ENCODE measurements at regions not wholly inside any gene's neighbourhood (a gene's known extent, or its start where the extent isn't known, plus 50 kb on each side); places are given as distances from the start of the nearest gene placed in this dataset.

DNA sequence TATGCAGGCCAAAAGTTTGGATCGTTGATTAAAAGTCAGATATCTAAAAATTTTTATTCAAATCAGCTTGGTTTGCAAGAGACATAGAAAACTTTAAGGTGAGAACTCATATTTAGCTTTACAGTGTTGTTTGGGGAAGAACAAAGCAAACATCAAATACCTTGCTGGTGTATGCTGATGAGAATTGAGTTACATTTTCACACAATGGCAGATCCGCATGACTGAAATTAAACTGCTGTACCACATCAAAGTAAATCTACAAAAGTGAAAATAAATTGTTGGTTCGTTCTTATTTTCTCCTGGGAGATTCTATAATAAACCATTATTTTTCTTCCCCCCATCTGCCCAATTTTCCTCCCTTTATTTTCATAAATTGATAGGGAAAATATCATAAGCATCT is 198.2 kb upstream of the PCSK5 start:
- TF ChIP-seq EHF (CRISPR knock-in tag; IDR thresholded peaks at IDR 0.05) (no peak), MAZ (IDR thresholded peaks at IDR 0.05; ENCODE audit: borderline replicate concordance, low read depth, low read length) (no peak), FOXS1 (CRISPR knock-in tag; IDR thresholded peaks at IDR 0.05) (no peak), RCOR1 (IDR thresholded peaks at IDR 0.05; ENCODE audit: low read depth, low read length) (no peak), TFCP2L1 (CRISPR knock-in tag; IDR thresholded peaks at IDR 0.05) (no peak), TP53 (CRISPR knock-in tag; IDR thresholded peaks at IDR 0.05) (no peak), CBX8 (IDR thresholded peaks at IDR 0.05) (no peak), HOXB5 (CRISPR knock-in tag; IDR thresholded peaks at IDR 0.05) (no peak), BHLHE40 (IDR thresholded peaks at IDR 0.05; ENCODE audit: low read depth, low read length) (no peak), CHD2 (IDR thresholded peaks at IDR 0.05; ENCODE audit: low read length, partially characterized antibody) (no peak), POLR2A (IDR thresholded peaks at IDR 0.05; ENCODE audit: low read length) (no peak), MYC (IDR thresholded peaks at IDR 0.05; ENCODE audit: borderline replicate concordance, low read length) (no peak), RAD21 (conservative IDR thresholded peaks at IDR 0.05 in 1 of 2, IDR thresholded peaks at IDR 0.05 in 1 of 2) (no peak), RNF2 (IDR thresholded peaks at IDR 0.05; ENCODE audit: borderline replicate concordance, low read depth) (no peak)
- TF ChIP-seq, protein P1, sequence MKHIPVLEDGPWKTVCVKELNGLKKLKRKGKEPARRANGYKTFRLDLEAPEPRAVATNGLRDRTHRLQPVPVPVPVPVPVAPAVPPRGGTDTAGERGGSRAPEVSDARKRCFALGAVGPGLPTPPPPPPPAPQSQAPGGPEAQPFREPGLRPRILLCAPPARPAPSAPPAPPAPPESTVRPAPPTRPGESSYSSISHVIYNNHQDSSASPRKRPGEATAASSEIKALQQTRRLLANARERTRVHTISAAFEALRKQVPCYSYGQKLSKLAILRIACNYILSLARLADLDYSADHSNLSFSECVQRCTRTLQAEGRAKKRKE (CRISPR knock-in tag; IDR thresholded peaks at IDR 0.05; ENCODE audit: low read depth), result no peak
- no peaks in the 10 kb centered on the region for H3K9me3 ChIP-seq
- H3K4me2 ChIP-seq, result no peak overlapping the region
- WGBS (ENCODE audit: missing lambda C conversion rate), result 20% methylated on average over 3 of the region's 3 CpGs
- ChIA-PET POLR2A (no interaction called here), CTCF (no interaction called here)
- ATAC-seq, result no peak
- DNase-seq (ENCODE audit: low read depth in 1 of 2, low spot score in 1 of 2), result no peak
- no peak overlapping the region for H3K27ac ChIP-seq
- H3K4me1 ChIP-seq, result no peaks in the 10 kb centered on the region
- no peak overlapping the region for H3K4me3 ChIP-seq
- FAIRE-seq, result no peak

DNA sequence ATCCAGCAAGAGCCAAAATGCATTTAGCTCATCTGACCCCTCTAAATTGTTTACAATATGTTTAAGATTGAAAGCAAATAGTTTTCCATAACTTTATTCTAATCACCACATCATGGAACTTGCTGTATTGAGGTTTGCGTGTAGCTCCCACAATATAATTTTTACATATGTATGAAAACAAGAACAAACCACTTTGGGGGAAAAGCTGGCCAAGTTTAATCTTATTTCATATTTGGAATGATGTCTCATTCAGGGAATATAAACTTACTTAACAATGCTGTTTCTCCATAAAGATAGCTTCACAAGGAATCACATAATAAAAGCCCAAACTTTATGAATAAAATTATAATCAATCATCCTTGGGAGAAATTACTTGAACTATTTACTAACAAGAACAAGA is 194.6 kb upstream of the PCSK5 start:
- WGBS (ENCODE audit: missing lambda C conversion rate), result 4% methylated on average over 1 of the region's 1 CpG
- no peak for TF ChIP-seq FOSB (CRISPR knock-in tag; IDR thresholded peaks at IDR 0.05)
- TF ChIP-seq KDM5A (IDR thresholded peaks at IDR 0.05), result no peak
- ChIA-PET CTCF (no interaction called here), POLR2A (interaction anchor here (0.7 kb wide), 1 partner anchor 614 kb away, joined by 3 read pairs; no protein-coding TSS in a partner anchor)
- no peak for FAIRE-seq
- Histone ChIP-seq H3K4me3 (no peak overlapping the region), H3K9me3 (no peaks in the 10 kb centered on the region), H3K4me1 (no peaks in the 10 kb centered on the region), H3K4me2 (no peak overlapping the region), H3K27ac (no peak overlapping the region)
- no peak for ATAC-seq
- no peak for DNase-seq (ENCODE audit: low read depth in 1 of 2, low spot score in 1 of 2)

DNA sequence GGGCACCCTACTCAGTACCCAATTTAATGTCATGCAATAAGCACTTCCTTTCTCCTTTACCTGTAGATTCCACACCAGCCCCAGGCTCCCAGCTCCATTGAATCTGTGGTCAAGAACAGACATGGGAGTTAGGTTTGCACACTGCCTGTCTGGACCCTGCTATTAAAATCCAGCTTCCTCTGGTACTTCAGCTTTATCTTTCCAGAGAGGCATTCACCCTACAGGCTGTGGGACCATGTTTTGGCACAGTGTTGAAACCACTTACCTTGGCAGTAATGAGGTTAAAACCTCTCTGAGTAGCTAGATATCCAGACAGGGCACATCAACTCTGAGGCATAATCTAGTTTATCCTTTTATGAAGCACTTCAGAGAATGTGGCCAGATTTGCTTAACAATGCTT is 191.5 kb upstream of the PCSK5 start:
- no peaks in the 10 kb centered on the region for H3K9me3 ChIP-seq
- no peak for TF ChIP-seq EHF (CRISPR knock-in tag; IDR thresholded peaks at IDR 0.05)
- no peak for TF ChIP-seq RCOR1 (IDR thresholded peaks at IDR 0.05; ENCODE audit: low read depth, low read length)
- no peak for TF ChIP-seq RARB (CRISPR knock-in tag; IDR thresholded peaks at IDR 0.05)
- TF ChIP-seq, protein P2, sequence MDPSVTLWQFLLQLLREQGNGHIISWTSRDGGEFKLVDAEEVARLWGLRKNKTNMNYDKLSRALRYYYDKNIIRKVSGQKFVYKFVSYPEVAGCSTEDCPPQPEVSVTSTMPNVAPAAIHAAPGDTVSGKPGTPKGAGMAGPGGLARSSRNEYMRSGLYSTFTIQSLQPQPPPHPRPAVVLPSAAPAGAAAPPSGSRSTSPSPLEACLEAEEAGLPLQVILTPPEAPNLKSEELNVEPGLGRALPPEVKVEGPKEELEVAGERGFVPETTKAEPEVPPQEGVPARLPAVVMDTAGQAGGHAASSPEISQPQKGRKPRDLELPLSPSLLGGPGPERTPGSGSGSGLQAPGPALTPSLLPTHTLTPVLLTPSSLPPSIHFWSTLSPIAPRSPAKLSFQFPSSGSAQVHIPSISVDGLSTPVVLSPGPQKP (IDR thresholded peaks at IDR 0.05; ENCODE audit: low read depth, low read length), result no peak
- no peak for TF ChIP-seq NR3C1 (IDR thresholded peaks at IDR 0.05)
- no peak for TF ChIP-seq JUN (IDR thresholded peaks at IDR 0.05)
- no peak for TF ChIP-seq KDM5A (IDR thresholded peaks at IDR 0.05)
- no peak for TF ChIP-seq HDAC2 (IDR thresholded peaks at IDR 0.05)
- no peak for TF ChIP-seq ZC3H11A (IDR thresholded peaks at IDR 0.05)
- TF ChIP-seq ZFP36 (IDR thresholded peaks at IDR 0.05; ENCODE audit: borderline replicate concordance, partially characterized antibody), result no peak
- TF ChIP-seq FOSL2 (IDR thresholded peaks at IDR 0.05), result no peak
- TF ChIP-seq FOSL2 (CRISPR knock-in tag; IDR thresholded peaks at IDR 0.05), result no peak
- TF ChIP-seq, protein P3, sequence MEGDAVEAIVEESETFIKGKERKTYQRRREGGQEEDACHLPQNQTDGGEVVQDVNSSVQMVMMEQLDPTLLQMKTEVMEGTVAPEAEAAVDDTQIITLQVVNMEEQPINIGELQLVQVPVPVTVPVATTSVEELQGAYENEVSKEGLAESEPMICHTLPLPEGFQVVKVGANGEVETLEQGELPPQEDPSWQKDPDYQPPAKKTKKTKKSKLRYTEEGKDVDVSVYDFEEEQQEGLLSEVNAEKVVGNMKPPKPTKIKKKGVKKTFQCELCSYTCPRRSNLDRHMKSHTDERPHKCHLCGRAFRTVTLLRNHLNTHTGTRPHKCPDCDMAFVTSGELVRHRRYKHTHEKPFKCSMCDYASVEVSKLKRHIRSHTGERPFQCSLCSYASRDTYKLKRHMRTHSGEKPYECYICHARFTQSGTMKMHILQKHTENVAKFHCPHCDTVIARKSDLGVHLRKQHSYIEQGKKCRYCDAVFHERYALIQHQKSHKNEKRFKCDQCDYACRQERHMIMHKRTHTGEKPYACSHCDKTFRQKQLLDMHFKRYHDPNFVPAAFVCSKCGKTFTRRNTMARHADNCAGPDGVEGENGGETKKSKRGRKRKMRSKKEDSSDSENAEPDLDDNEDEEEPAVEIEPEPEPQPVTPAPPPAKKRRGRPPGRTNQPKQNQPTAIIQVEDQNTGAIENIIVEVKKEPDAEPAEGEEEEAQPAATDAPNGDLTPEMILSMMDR (IDR thresholded peaks at IDR 0.05), result no peak
- TF ChIP-seq ZNF302 (CRISPR knock-in tag; IDR thresholded peaks at IDR 0.05), result no peak
- TF ChIP-seq CBX2 (IDR thresholded peaks at IDR 0.05; ENCODE audit: borderline replicate concordance, low read depth), result no peak
- TF ChIP-seq SMC3 (IDR thresholded peaks at IDR 0.05), result no peak
- no peak for TF ChIP-seq ZSCAN20 (CRISPR knock-in tag; IDR thresholded peaks at IDR 0.05)
- TF ChIP-seq HOXA7 (CRISPR knock-in tag; IDR thresholded peaks at IDR 0.05), result no peak
- no peak for TF ChIP-seq EP300 (IDR thresholded peaks at IDR 0.05)
- ChIA-PET POLR2A (no interaction called here), CTCF (no interaction called here)
- H3K4me1 ChIP-seq, result no peaks in the 10 kb centered on the region
- no peak overlapping the region for H3K4me2 ChIP-seq
- ATAC-seq, result no peak
- no peak for DNase-seq (ENCODE audit: low read depth in 1 of 2, low spot score in 1 of 2)
- no peak overlapping the region for H3K4me3 ChIP-seq
- FAIRE-seq, result no peak
- no peak overlapping the region for H3K27ac ChIP-seq
